NCI-H2171 treated with DMSO at 0.1 percent for 48 hours (cell line): ENCODE measurements at regions not wholly inside any gene's neighbourhood (a gene's known extent, or its start where the extent isn't known, plus 50 kb on each side); places are given as distances from the start of the nearest gene placed in this dataset.
A peak's percentile ranks its signal among the peaks of the same experiment; 100 is the strongest.
"Not testable (repeated sequence)": the region's sequence is repeated elsewhere in the genome, so short reads cannot be mapped to it uniquely, and the experiment has no call there.

Experiments used
- DNase-seq: peaks from one replicate; lab custom pipeline; 2025; lab: John Stamatoyannopoulos, UW

DNA sequence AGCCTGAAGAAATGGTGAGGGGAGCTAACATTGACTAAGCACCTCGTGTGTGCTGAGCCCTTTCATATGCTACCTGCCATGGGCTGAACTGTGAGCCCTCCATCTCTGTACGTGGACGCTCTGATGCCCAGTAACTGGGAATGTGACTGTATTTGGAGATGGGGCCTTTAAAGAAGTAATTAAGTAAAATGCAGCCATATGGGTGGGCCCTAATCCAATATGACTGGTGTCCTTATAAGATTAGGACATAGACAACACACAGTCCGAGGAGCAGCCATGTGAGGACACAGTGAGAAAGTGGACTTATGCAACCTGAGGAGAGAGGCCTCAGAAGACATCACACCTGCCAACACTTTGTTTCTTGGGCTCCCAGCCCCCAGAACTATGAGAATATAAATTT is 92.7 kb upstream of the ATP1B1 start:
- no peak for DNase-seq

DNA sequence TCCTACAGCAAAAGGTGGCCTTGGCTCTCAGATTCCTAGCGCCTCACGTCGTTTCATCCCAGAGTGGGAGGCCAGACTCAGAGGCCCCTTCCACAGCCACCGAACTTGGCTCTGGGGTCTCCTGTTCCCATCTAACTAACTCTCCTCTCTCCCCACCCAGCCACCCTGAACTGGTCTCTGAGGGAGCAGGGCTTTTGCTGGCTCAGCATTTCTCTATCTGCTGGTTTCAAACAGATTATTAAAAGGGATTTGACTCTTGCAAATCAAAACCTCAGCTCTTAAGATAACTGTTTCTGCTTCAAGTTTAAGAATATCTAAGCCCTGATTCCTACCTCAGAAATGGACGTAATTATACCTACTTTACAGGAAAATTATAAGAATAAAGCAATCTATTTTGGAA is 91.0 kb upstream of the ATP1B1 start:
- DNase-seq, result no peak

- DNase-seq, result no peak
Measured at GRCh38 chr1:169018751-169019150, 87.7 kb upstream of the ATP1B1 start.

GRCh38 chr1:169019419-169020058 is 87.0 kb upstream of the ATP1B1 start:
- no peak for DNase-seq

DNA sequence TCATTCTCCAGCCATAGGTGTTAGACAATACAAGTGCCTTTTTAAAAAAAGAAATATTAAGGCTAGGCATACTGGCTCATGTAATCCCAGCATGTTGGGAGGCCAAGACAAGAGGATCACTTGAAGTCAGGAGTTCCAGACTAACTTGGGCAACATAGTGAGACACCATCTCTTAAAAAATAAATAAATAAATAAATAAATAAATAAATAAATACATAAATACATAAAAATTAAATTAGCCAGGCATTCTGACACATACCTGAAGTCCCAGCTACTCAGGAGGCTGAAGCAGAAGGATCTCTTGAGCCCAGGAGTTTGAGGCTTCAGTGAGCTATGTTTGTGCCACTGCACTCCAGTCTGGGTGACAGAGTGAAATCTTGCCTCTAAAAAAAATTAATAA is 85.8 kb upstream of the ATP1B1 start:
- DNase-seq, result no peak

- no peak for DNase-seq
Measured at GRCh38 chr1:169022648-169023047, 83.8 kb upstream of the ATP1B1 start.

GRCh38 chr1:169024255-169024654 is 82.2 kb upstream of the ATP1B1 start:
- no peak for DNase-seq

- DNase-seq, result no peak
Measured at GRCh38 chr1:169024800-169025271, 81.7 kb upstream of the ATP1B1 start.

DNA sequence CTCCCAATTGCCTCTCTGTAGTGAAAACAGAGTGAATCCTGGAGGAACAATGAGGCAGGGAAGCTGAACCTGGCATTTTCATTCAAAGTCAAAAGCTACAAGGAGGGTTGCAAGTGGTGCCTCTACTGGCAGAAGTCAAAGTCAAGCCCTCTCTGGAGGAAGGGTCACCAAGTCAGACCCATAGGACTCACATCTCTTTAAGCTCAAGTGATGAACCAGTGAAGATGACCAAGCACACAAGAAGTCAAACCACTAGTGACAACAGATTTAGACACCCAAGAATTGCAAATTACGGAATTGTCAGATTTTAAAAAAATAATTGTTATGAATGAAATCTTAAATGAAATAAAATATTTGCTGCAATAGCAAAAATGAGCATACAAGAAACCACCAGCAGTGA is 81.1 kb upstream of the ATP1B1 start:
- DNase-seq, result no peak

GRCh38 chr1:169027607-169028320 is 78.7 kb upstream of the ATP1B1 start:
- no peak for DNase-seq

DNA sequence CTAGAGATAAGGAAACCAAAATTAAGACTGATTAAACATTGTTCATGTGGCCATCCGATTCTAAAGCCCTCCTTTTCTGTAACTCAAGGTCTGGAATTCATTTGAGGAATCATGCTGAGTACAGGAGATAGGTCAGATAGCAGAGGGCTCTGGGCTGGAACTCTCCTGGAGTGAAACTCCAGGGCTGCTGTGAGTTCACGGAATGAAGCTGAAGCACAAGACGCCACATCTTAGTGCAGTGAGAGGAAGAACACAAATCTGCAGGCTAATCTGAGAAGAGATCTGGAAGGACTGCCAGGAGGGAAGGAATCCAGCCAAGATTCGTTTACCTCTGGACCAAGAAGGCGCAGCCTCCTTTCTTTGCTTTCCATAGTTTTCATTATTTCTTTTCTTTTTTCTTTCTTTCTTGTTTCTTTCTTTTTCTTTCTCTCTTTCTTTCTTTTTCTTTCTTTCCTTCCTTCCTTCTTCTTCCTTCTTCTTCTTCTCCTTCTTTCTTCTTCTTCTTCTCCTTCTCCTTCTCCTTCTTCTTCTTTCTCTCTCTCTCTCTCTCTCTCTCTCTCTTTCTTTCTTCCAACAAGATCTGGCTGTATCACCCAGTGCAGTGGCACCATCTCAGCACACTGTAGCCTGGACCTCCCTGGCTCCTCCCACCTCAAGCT is 74.8 kb upstream of the ATP1B1 start:
- DNase-seq, result no peak

- no peak for DNase-seq
Measured at GRCh38 chr1:169041366-169041765, 65.1 kb upstream of the ATP1B1 start.

DNA sequence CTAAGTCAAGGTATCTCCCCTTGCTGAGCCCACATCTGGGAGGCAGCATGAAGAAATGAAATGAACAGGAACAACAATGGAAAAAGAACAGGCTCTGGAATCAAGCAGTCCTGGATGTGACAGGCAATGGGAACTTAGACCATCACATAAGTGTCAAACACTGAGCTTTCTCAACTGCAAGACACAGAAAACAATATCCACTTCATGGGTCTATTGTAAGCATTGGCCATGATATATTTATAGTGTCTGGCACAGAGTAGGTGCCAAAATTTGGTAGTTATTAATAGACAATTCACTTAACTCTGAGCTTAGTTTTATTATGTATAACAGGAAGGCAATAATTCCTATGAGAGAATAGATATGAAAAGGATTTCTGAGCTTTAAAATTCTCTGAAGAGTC is 64.1 kb upstream of the ATP1B1 start:
- DNase-seq, result no peak

DNA sequence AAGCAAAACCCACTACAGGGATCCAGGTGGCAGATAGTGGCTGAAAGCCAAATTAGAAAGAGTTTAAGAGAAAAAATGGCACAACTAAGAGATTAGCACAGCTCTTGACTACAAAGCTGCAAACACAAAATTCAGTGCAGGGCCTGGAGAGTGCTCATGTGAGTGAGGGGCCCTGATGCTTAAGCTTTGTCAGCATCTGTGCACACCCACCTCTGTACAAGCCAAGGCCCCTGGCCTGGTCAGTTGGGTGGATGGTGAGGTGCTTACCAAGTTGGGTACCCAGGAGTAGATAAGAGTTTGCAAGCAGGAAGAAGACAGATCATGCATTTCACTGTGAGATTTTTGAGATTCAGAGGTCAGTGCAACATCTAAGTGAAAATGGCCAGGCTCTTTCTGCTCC is 62.7 kb upstream of the ATP1B1 start:
- peak; percentile 28 for DNase-seq

DNA sequence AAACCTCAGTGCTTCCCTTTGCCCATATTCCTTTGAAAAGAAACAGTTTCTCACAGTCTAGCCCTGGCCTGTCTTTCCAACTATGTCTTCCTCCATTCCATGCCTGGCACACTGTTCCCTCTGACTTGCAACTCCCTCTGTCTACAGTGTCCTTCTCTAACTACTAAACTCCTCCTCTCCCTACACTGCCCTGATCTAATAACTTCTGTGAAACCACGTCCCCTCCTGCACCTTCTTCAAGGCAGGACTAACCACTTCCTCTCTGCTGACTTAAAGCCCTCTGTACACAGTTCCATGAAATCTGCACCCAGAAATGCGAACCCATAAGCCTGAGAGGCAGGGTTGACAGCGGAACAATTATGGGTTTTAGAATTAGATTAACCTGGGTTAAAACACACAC is 62.2 kb upstream of the ATP1B1 start:
- no peak for DNase-seq

- DNase-seq, result peak; percentile 71
Measured at GRCh38 chr1:169044971-169045370, 61.5 kb upstream of the ATP1B1 start.

DNA sequence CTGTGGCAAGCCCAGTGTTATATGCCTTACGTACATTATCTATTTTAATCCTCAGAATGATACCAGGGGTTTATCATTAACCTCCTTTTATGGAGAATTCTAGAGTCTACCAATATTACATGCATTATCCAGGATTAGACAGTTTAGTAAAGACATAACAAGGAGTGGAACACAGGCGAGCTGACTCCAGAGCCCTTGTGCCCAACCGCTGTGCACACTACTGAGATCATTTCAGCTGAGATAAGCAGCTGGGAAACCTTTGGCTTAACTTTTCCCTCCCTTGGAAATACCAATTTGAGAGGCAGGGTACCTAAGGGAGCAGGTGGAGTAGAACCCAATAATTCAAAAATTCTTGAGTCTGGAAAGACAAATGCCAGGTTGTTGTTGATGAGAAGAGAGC is 59.8 kb upstream of the ATP1B1 start:
- no peak for DNase-seq

DNA sequence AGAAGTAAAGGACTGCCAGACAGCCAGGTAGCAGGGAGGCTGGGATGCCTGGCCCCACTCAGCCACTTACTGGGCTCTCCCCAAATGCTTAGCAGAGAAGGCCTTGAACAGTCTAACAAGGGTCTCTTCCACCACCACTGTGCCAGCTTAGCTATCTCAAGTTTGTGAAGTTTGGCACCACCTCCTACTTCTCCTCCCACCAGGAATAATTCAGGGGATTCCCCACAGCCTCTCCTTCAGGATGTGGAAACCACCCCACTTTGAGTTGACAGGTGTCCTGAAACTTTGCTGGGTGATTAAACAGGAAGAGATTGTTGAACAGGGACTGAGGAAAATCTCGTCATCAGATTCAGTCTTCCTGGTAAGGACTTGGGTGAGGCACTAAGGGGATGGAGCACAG is 59.4 kb upstream of the ATP1B1 start:
- DNase-seq, result no peak

DNA sequence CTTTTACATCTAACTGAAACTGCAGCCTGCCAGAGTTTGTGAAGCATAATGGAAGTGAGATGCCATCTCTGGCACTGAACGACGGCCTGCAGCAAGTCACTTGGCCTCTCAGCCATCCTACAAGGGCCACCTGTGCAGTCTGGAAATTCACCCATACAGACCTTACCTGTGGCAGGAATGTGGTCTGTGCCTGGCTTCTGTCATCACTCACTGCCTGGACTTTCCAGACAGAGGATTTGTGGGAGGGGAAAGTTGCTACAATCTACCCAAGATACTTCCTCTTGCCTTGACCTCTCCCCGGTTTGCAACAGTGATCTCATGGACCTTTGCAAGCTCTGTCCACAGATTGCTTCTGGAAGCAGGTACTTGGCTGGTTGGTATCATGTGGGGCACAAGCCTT is 58.4 kb upstream of the ATP1B1 start:
- DNase-seq, result no peak

- DNase-seq, result no peak
Measured at GRCh38 chr1:169049258-169049938, 57.1 kb upstream of the ATP1B1 start.

DNA sequence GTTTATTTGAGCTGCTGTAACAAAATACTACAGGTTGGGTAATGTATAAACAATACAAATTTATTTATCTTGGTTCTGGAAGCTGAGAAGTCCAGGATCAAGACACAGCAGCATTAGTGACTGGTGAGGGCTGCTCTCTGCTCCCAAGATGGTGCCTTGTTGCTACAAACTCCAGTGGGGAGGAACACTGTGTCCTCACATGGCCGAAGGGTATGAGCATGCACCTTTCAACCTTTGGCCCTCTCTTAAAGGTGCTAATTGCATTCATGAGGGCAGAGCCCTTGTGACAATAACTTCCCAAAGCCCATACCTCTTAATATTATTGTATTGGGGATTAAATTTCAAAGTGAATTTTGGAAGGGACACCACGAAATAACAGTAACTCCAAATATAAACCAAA is 55.3 kb upstream of the ATP1B1 start:
- no peak for DNase-seq

DNA sequence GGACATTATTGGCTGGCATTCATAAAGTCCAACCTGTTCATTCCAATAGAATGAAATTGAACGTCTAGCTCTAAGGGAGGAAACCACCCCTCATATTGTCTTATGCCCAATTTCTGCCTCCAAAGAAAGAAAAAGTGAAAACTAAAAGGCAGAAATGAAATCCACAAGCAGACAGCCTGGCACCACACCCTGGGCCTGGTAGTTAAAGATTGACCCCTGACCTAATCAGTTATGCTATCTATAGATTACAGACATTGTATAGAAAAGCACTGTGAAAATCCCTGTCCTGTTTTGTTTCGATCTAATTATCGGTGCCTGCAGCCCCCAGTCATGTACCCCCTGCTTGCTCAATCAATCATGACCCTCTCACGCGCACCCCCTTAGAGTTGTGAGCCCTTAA is 54.3 kb upstream of the ATP1B1 start:
- not testable (repeated sequence) for DNase-seq

GRCh38 chr1:169052727-169053126 is 53.8 kb upstream of the ATP1B1 start:
- DNase-seq, result no peak
